ENCODE measurements at regions not wholly inside any gene's neighbourhood (a gene's known extent, or its start where the extent isn't known, plus 50 kb on each side); places are given as distances from the start of the nearest gene placed in this dataset.

GRCh38 chr9:3138231-3139229 lies 294.6 kb upstream of the PUM3 start:
- Mint-ChIP-seq H3K27ac (no peak overlapping the region), H3K27me3 (ENCODE audit: low read depth) (no peaks in the 10 kb centered on the region), H3K9me3 (peaks cover 21 to 27% of the 10 kb centered on the region in 2 experiments), H3K4me1 (no peaks in the 10 kb centered on the region), H3K36me3 (ENCODE audit: insufficient read depth in 1 of 3, low read depth in 3 of 3) (peaks cover 0 to 9% (median 2%) of the 10 kb centered on the region in 3 experiments; a peak in 4 of 7 replicates), H3K4me3 (no peak overlapping the region)
- H4K20me1 ChIP-seq (ENCODE audit: control insufficient read depth, insufficient read depth, insufficient read length), result no peaks in the 10 kb centered on the region
- no peak overlapping the region for H3K4me2 ChIP-seq (ENCODE audit: insufficient read depth, insufficient read length, low read length)
- H3K79me2 ChIP-seq (ENCODE audit: insufficient read depth, low read length), result no peaks in the 10 kb centered on the region
- H3T11ph ChIP-seq (ENCODE audit: low read length), result no peak overlapping the region
- H3K27ac ChIP-seq (ENCODE audit: insufficient read length, low read depth, low read length), result no peak overlapping the region
- no peak for DNase-seq
- no CpG with 5 or more reads among the region's 10 CpGs for WGBS (ENCODE audit: extremely low coverage, insufficient read length, low lambda C conversion rate)
- no peak overlapping the region for H3K14ac ChIP-seq (ENCODE audit: insufficient read depth, low read length)
- H2AFZ ChIP-seq (ENCODE audit: low read length), result no peak overlapping the region
- no peak overlapping the region for H3K4ac ChIP-seq (ENCODE audit: low read depth, low read length)
- H3K79me1 ChIP-seq (ENCODE audit: insufficient read depth, low read depth, low read length, poor library complexity, severe bottlenecking), result no peaks in the 10 kb centered on the region
- H2AK5ac ChIP-seq (ENCODE audit: insufficient read length, low read length), result no peak overlapping the region
- no peaks in the 10 kb centered on the region for H3K9me3 ChIP-seq (ENCODE audit: control insufficient read depth, low read depth, low read length)
- no peaks in the 10 kb centered on the region for H3K4me1 ChIP-seq (ENCODE audit: insufficient read depth, low read length)
- H4K91ac ChIP-seq (ENCODE audit: insufficient read length, low read depth, low read length), result no peak overlapping the region
- no peak overlapping the region for H3K18ac ChIP-seq (ENCODE audit: insufficient read length, low read depth, low read length)
- H3K56ac ChIP-seq (ENCODE audit: insufficient read length, low read depth, low read length), result no peak overlapping the region
- H4K5ac ChIP-seq (ENCODE audit: insufficient read length, low read depth, low read length), result no peak overlapping the region
- H2BK20ac ChIP-seq (ENCODE audit: low read depth, low read length, poor library complexity, severe bottlenecking), result no peak overlapping the region
- no peak overlapping the region for H3K23ac ChIP-seq (ENCODE audit: insufficient read length, low read depth, low read length)
- H2BK15ac ChIP-seq (ENCODE audit: low read depth, low read length), result no peak overlapping the region
- H2BK12ac ChIP-seq (ENCODE audit: insufficient read length, low read depth, low read length), result no peak overlapping the region
- TF ChIP-seq CTCF (conservative IDR thresholded peaks at IDR 0.05), result no peak
- H3K27me3 ChIP-seq (ENCODE audit: insufficient read depth, low read length), result no peaks in the 10 kb centered on the region
- H3K9ac ChIP-seq (ENCODE audit: extremely low read depth, insufficient read length, low read length), result no peak overlapping the region
- no peaks in the 10 kb centered on the region for H3K23me2 ChIP-seq (ENCODE audit: insufficient read length, low read depth, low read length, poor library complexity, severe bottlenecking)
- no peak overlapping the region for H2BK5ac ChIP-seq (ENCODE audit: insufficient read length, low read length)
- H4K8ac ChIP-seq (replicated peaks; ENCODE audit: insufficient read length, low read depth, low read length), result no peak overlapping the region
- H2BK120ac ChIP-seq (ENCODE audit: low read depth, low read length, poor library complexity, severe bottlenecking), result no peak overlapping the region
